ENCODE measurements at regions not wholly inside any gene's neighbourhood (a gene's known extent, or its start where the extent isn't known, plus 50 kb on each side); places are given as distances from the start of the nearest gene placed in this dataset.
"Not testable (repeated sequence)": the region's sequence is repeated elsewhere in the genome, so short reads cannot be mapped to it uniquely, and the experiment has no call there.

- not testable (repeated sequence) for TF ChIP-seq CTCF (conservative IDR thresholded peaks at IDR 0.05; ENCODE audit: low read depth in 2 of 2); CREB1 (CRISPR knock-in tag; IDR thresholded peaks at IDR 0.05; ENCODE audit: low read depth); EZH2phosphoT487 (IDR thresholded peaks at IDR 0.05; ENCODE audit: unreplicated experiment)
These were observed 77.3 kb downstream of the LYZL1 start for GRCh38 chr10:29366206-29366605.
